Activated CD8-positive, alpha-beta memory T cell treated with anti-CD3 and anti-CD28 coated beads for 1 hour (primary cell): ENCODE measurements at regions not wholly inside any gene's neighbourhood (a gene's known extent, or its start where the extent isn't known, plus 50 kb on each side); places are given as distances from the start of the nearest gene placed in this dataset.

Experiments
- DNase-seq, 2 donors: peaks; one replicate each; pipeline ENCODE4 v3.0.0-alpha.2; 2020; ENCODE audit warnings: low read depth in 1 of 2; ENCODE audit errors: extremely low read depth in 1 of 2

- DNase-seq = no peak
These were observed 622.5 kb downstream of the TBL1XR1 start for GRCh38 chr3:176574786-176575185.

- DNase-seq = no peak
These were observed 625.4 kb downstream of the TBL1XR1 start for GRCh38 chr3:176571926-176572325.

GRCh38 chr3:176570992-176571391 lies 626.3 kb downstream of the TBL1XR1 start:
- no peak for DNase-seq

GRCh38 chr3:176568189-176568588 lies 629.1 kb downstream of the TBL1XR1 start:
- DNase-seq = no peak

GRCh38 chr3:176566757-176567156 lies 630.5 kb downstream of the TBL1XR1 start:
- DNase-seq = no peak

- no peak for DNase-seq
These were observed 635.0 kb downstream of the TBL1XR1 start for GRCh38 chr3:176562331-176562730.

- no peak for DNase-seq
These were observed 635.5 kb downstream of the TBL1XR1 start for GRCh38 chr3:176561826-176562225.

- DNase-seq = no peak
These were observed 642.3 kb downstream of the TBL1XR1 start for GRCh38 chr3:176554791-176555654.

- no peak for DNase-seq
These were observed 643.0 kb downstream of the TBL1XR1 start for GRCh38 chr3:176554264-176554663.

GRCh38 chr3:176526942-176527341 lies 670.3 kb downstream of the TBL1XR1 start:
- DNase-seq = no peak

- DNase-seq = no peak
These were observed 671.1 kb downstream of the TBL1XR1 start for GRCh38 chr3:176526225-176526624.

- DNase-seq = no peak
These were observed 674.2 kb downstream of the TBL1XR1 start for GRCh38 chr3:176523114-176523513.

- no peak for DNase-seq
These were observed 674.8 kb downstream of the TBL1XR1 start for GRCh38 chr3:176522436-176522835.

- no peak for DNase-seq
These were observed 675.6 kb downstream of the TBL1XR1 start for GRCh38 chr3:176521531-176522175.

GRCh38 chr3:176514297-176514696 lies 683.0 kb downstream of the TBL1XR1 start:
- DNase-seq = no peak

- DNase-seq = no peak
These were observed 683.7 kb downstream of the TBL1XR1 start for GRCh38 chr3:176513604-176514003.

- no peak for DNase-seq
These were observed 685.2 kb downstream of the TBL1XR1 start for GRCh38 chr3:176512037-176512436.

- no peak for DNase-seq
These were observed 687.2 kb downstream of the TBL1XR1 start for GRCh38 chr3:176510097-176510496.

- DNase-seq = no peak
These were observed 691.2 kb downstream of the TBL1XR1 start for GRCh38 chr3:176505878-176506621.

- no peak for DNase-seq
These were observed 706.2 kb downstream of the TBL1XR1 start for GRCh38 chr3:176491084-176491483.

GRCh38 chr3:176490357-176490756 lies 706.9 kb downstream of the TBL1XR1 start:
- DNase-seq = no peak

- no peak for DNase-seq
These were observed 718.0 kb downstream of the TBL1XR1 start for GRCh38 chr3:176479248-176479647.
